SK-N-SH (cell line): ENCODE measurements at regions not wholly inside any gene's neighbourhood (a gene's known extent, or its start where the extent isn't known, plus 50 kb on each side); places are given as distances from the start of the nearest gene placed in this dataset.

Experiments
- CTCF ChIA-PET: fragments of 300-600, 350-600 bp; formaldehyde crosslinking; extraction: SDS; loops from one replicate; lab custom pipeline; 2021; lab: Yijun Ruan, JAX
- POLR2A ChIA-PET: fragments of 350-600 bp; sonication (Branson Sonifier 250); formaldehyde crosslinking; extraction: SDS; loops from one replicate; lab custom pipeline; 2020; ENCODE audit warnings: antibody characterized with exemption, inconsistent platforms; lab: Yijun Ruan, JAX
- DNase-seq: peaks from one replicate; pipeline ENCODE4 v3.0.0; 2012
- H2AFZ ChIP-seq: fragments of 200-600 bp; sonication (generic); 2 replicates; pipeline ENCODE4 v1.8.1; 2016; ENCODE audit warnings: antibody characterized with exemption, mild to moderate bottlenecking, low read depth
- H3F3A ChIP-seq: fragments of 200-600 bp; sonication (generic); replicated peaks from 2 replicates; pipeline ENCODE3; 2016; ENCODE audit warnings: antibody characterized with exemption, mild to moderate bottlenecking; ENCODE audit not compliant: insufficient read depth
- H3K27ac ChIP-seq, 2 experiments: fragments of 200-500 bp in 1 of 2; fragments of 200-600 bp in 1 of 2; sonication (Bioruptor generic) in 1 of 2; sonication (generic), shearing (Covaris generic) in 1 of 2; 2 replicates each; pipeline versions ENCODE4 v1.5.1 to v1.6.1; 2014 to 2016; ENCODE audit warnings: low read depth in 2 of 2, inconsistent platforms in 1 of 2, low read length in 1 of 2, mild to moderate bottlenecking in 1 of 2, mixed read lengths in 1 of 2
- H3K27me3 ChIP-seq: fragments of 200-600 bp; sonication (generic), shearing (Covaris generic); 2 replicates; pipeline ENCODE4 v1.6.1; 2016; ENCODE audit warnings: mixed run types; ENCODE audit not compliant: insufficient read depth
- H3K36me3 ChIP-seq, 2 experiments: fragments of 200-500 bp in 1 of 2; fragments of 200-600 bp in 1 of 2; sonication (Bioruptor generic) in 1 of 2; sonication (generic) in 1 of 2; replicated peaks in 1 of 2; 2 replicates each; pipeline versions ENCODE3 to v1.5.1; 2014 to 2016; ENCODE audit warnings: low read length in 1 of 2, mild to moderate bottlenecking in 1 of 2; ENCODE audit not compliant: insufficient read depth in 2 of 2, control insufficient read depth in 1 of 2
- H3K4me1 ChIP-seq, 2 experiments: fragments of 200-500 bp in 1 of 2; fragments of 200-600 bp in 1 of 2; sonication (Bioruptor generic) in 1 of 2; sonication (generic), shearing (Covaris generic) in 1 of 2; 2 replicates each; pipeline versions ENCODE4 v1.5.1 to v1.6.1; 2014 to 2016; ENCODE audit warnings: low read depth in 1 of 2, low read length in 1 of 2, mixed run types in 1 of 2; ENCODE audit not compliant: insufficient read depth in 2 of 2, control insufficient read depth in 1 of 2
- H3K4me2 ChIP-seq: fragments of 200-600 bp; sonication (generic), shearing (Covaris generic); 2 replicates; pipeline ENCODE4 v1.6.1; 2017; ENCODE audit warnings: mixed run types
- H3K4me3 ChIP-seq, 2 experiments: fragments of 200-500 bp in 1 of 2; fragments of 200-600 bp in 1 of 2; sonication (Bioruptor generic) in 1 of 2; sonication (generic), shearing (Covaris generic) in 1 of 2; 2 replicates each; pipeline versions ENCODE4 v1.5.1 to v1.8.1; 2014 to 2016; ENCODE audit warnings: low read depth in 2 of 2, inconsistent platforms in 1 of 2, low read length in 1 of 2, mild to moderate bottlenecking in 1 of 2, mixed read lengths in 1 of 2, moderate library complexity in 1 of 2
- H3K79me2 ChIP-seq: fragments of 200-600 bp; sonication (generic); 2 replicates; pipeline ENCODE4 v1.8.1; 2017; ENCODE audit warnings: mild to moderate bottlenecking; ENCODE audit not compliant: insufficient read depth
- H3K9ac ChIP-seq: fragments of 200-600 bp; sonication (generic); 2 replicates; pipeline ENCODE4 v1.6.1; 2017; ENCODE audit warnings: mixed run types
- H3K9me2 ChIP-seq: fragments of 200-600 bp; sonication (generic); 2 replicates; pipeline ENCODE4 v1.6.1; 2017; ENCODE audit warnings: mixed run types
- H3K9me3 ChIP-seq: fragments of 200-600 bp; sonication (generic); 2 replicates; pipeline ENCODE4 v1.6.1; 2017; ENCODE audit warnings: mixed run types, mild to moderate bottlenecking, moderate library complexity
- H4K20me1 ChIP-seq: fragments of 200-600 bp; sonication (generic); 2 replicates; pipeline ENCODE4 v1.6.1; 2017; ENCODE audit warnings: mild to moderate bottlenecking, mixed run types; ENCODE audit not compliant: insufficient read depth
- CHD2 ChIP-seq: fragments of 150-350 bp; IDR thresholded peaks from 2 replicates; pipeline ENCODE4 v1.6.1; 2018; ENCODE audit warnings: low read length; ENCODE audit not compliant: partially characterized antibody
- CTCF ChIP-seq: fragments of 200-600 bp; sonication (generic); IDR thresholded peaks from 2 replicates; pipeline ENCODE4 v1.6.1; 2017; ENCODE audit warnings: antibody characterized with exemption, mild to moderate bottlenecking, moderate library complexity
- EP300 ChIP-seq, 2 experiments: IDR thresholded peaks; 2 replicates each; pipeline versions ENCODE4 v1.4.0 to v1.6.1; 2012; ENCODE audit warnings: borderline replicate concordance in 1 of 2, low read depth in 1 of 2, low read length in 1 of 2
- EZH2phosphoT487 ChIP-seq: fragments of 200-600 bp; sonication (generic); IDR thresholded peaks from 2 replicates; pipeline ENCODE4 v1.6.1; 2017; ENCODE audit warnings: low read depth, mixed run types, mild to moderate bottlenecking, antibody characterized with exemption, moderate library complexity, borderline replicate concordance
- FOXJ3 ChIP-seq: sonication (generic); formaldehyde crosslinking; IDR thresholded peaks from 2 replicates; pipeline ENCODE4 v1.5.1; 2020; ENCODE audit warnings: mild to moderate bottlenecking, missing genetic modification reagents
- GABPA ChIP-seq: IDR thresholded peaks from 2 replicates; pipeline ENCODE4 v1.4.0; 2012; ENCODE audit warnings: low read depth, mild to moderate bottlenecking
- IRF3 ChIP-seq: fragments of 150-350 bp; IDR thresholded peaks from 2 replicates; pipeline ENCODE4 v1.6.1; 2016; ENCODE audit warnings: mild to moderate bottlenecking, low read depth, low read length
- JUND ChIP-seq: IDR thresholded peaks from 2 replicates; pipeline ENCODE4 v1.4.0; 2012
- MAX ChIP-seq: IDR thresholded peaks from 2 replicates; pipeline ENCODE4 v1.4.0; 2012; ENCODE audit warnings: low read depth
- MEF2A ChIP-seq: IDR thresholded peaks from 2 replicates; pipeline ENCODE4 v1.4.0; 2012; ENCODE audit warnings: low read depth, borderline replicate concordance
- MXI1 ChIP-seq: IDR thresholded peaks from 2 replicates; pipeline ENCODE4 v1.6.1; 2012; ENCODE audit warnings: mild to moderate bottlenecking, low read depth, low read length, improper control_type of control experiment
- NFIC ChIP-seq: IDR thresholded peaks from 2 replicates; pipeline ENCODE4 v1.4.0; 2012; ENCODE audit warnings: borderline replicate concordance
- RAD21 ChIP-seq: IDR thresholded peaks from 2 replicates; pipeline ENCODE4 v1.6.1; 2012; ENCODE audit warnings: mild to moderate bottlenecking, low read length
- RCOR1 ChIP-seq: fragments of 150-350 bp; IDR thresholded peaks from 2 replicates; pipeline ENCODE4 v1.6.1; 2017; ENCODE audit warnings: antibody characterized with exemption, low read length
- USF2 ChIP-seq: fragments of 150-350 bp; IDR thresholded peaks from 2 replicates; pipeline ENCODE4 v1.6.1; 2017; ENCODE audit warnings: antibody characterized with exemption, low read length, low read depth, borderline replicate concordance
- YY1 ChIP-seq: IDR thresholded peaks from 2 replicates; pipeline ENCODE4 v1.4.0; 2012; ENCODE audit warnings: low read depth, mild to moderate bottlenecking
- WGBS: methylation state at CpG from one replicate; pipeline ENCODE4 v1.1.6; 2017; ENCODE audit warnings: low lambda C conversion rate; 5-methylcytosine and 5-hydroxymethylcytosine counted together
- TF ChIP-seq, protein P1 (sequence below): IDR thresholded peaks from 2 replicates; pipeline ENCODE4 v1.4.0; 2012; ENCODE audit warnings: low read depth, borderline replicate concordance

DNA sequence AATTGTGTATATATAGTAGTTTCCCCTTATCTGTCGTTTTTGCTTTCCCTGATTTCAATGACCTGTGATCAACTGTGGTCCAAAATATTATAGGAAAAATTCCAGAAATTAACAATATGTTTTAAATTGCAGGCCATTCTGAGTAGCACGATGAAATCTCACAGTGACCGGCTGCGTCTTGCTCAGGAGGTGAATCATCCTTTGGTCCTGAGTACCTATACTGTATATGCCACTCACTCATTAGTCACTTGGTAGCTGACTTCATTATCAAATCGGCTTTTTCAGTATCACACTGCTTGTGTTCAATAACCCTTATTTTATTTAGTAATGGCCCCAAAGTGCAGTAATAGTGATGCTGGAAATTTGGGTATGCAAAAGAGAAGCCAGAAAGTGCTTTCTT is 728.3 kb upstream of the EYS start:
- Histone ChIP-seq H3K4me2 (no peak overlapping the region), H3K4me3 (no peak overlapping the region), H2AFZ (no peak overlapping the region), H4K20me1 (no peaks in the 10 kb centered on the region), H3K27ac (no peak overlapping the region), H3K79me2 (no peaks in the 10 kb centered on the region), H3K9ac (no peak overlapping the region), H3K27me3 (no peaks in the 10 kb centered on the region), H3F3A (no peaks in the 10 kb centered on the region), H3K4me1 (no peaks in the 10 kb centered on the region; a peak in 1 of 4 replicates), H3K9me3 (no peaks in the 10 kb centered on the region), H3K9me2 (no peaks in the 10 kb centered on the region), H3K36me3 (no peaks in the 10 kb centered on the region)
- WGBS, result 54% methylated on average over 5 of the region's 5 CpGs
- DNase-seq, result no peak
- TF ChIP-seq GABPA, result no peak
- TF ChIP-seq CTCF, result no peak
- TF ChIP-seq MXI1, result no peak
- no peak for TF ChIP-seq MAX
- TF ChIP-seq YY1, result no peak
- no peak for TF ChIP-seq EP300 (IDR thresholded peaks at IDR 0.05; ENCODE audit: borderline replicate concordance in 1 of 2, low read depth in 1 of 2, low read length in 1 of 2)
- TF ChIP-seq RAD21, result no peak
- TF ChIP-seq, protein P1, sequence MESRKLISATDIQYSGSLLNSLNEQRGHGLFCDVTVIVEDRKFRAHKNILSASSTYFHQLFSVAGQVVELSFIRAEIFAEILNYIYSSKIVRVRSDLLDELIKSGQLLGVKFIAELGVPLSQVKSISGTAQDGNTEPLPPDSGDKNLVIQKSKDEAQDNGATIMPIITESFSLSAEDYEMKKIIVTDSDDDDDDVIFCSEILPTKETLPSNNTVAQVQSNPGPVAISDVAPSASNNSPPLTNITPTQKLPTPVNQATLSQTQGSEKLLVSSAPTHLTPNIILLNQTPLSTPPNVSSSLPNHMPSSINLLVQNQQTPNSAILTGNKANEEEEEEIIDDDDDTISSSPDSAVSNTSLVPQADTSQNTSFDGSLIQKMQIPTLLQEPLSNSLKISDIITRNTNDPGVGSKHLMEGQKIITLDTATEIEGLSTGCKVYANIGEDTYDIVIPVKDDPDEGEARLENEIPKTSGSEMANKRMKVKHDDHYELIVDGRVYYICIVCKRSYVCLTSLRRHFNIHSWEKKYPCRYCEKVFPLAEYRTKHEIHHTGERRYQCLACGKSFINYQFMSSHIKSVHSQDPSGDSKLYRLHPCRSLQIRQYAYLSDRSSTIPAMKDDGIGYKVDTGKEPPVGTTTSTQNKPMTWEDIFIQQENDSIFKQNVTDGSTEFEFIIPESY, result no peak
- TF ChIP-seq NFIC, result no peak
- TF ChIP-seq MEF2A, result no peak
- no peak for TF ChIP-seq JUND
- no peak for TF ChIP-seq IRF3
- TF ChIP-seq FOXJ3 (CRISPR knock-in tag), result no peak
- TF ChIP-seq EZH2phosphoT487, result no peak
- no peak for TF ChIP-seq CHD2
- TF ChIP-seq RCOR1, result no peak
- no peak for TF ChIP-seq USF2
- ChIA-PET POLR2A (no interaction called here), CTCF (no interaction called here)
